Mammary epithelial cell (primary cell): ENCODE measurements at regions not wholly inside any gene's neighbourhood (a gene's known extent, or its start where the extent isn't known, plus 50 kb on each side); places are given as distances from the start of the nearest gene placed in this dataset.

Experiments used
- EZH2 ChIP-seq: IDR thresholded peaks from 2 replicates; pipeline ENCODE4 v1.6.1; 2012; ENCODE audit warnings: low read length, inconsistent platforms, borderline replicate concordance
- TF ChIP-seq, protein P1 (sequence below), 2 donors: IDR thresholded peaks in 1 of 2; conservative IDR thresholded peaks in 1 of 2; 2 replicates each; pipeline ENCODE4 v1.5.1; 2011 to 2012; ENCODE audit warnings: inconsistent platforms in 2 of 2, low read length in 2 of 2, mild to moderate bottlenecking in 2 of 2, control low read depth in 1 of 2, low read depth in 1 of 2; ENCODE audit not compliant: insufficient read depth in 1 of 2; ENCODE audit errors: extremely low read depth in 1 of 2

DNA sequence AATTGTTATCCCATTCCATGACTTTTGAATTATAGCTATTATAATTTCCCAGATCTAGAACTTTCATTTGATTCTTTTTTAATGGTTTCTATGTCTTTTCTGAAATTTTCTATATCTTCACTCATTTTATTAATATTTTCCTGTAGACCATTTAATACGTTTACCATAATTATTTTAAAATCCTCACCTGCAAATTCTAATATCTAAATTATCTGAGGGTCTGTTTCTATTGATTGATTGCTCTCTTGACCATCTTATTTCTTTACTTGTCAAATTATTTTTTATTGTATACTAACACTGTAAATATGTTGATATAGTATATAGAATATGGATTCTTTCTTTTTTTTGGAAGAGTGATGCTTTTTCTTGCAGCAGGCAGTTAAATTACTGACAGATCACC, 229.3 kb upstream of the CTBP2 start:
- TF ChIP-seq, protein P1, sequence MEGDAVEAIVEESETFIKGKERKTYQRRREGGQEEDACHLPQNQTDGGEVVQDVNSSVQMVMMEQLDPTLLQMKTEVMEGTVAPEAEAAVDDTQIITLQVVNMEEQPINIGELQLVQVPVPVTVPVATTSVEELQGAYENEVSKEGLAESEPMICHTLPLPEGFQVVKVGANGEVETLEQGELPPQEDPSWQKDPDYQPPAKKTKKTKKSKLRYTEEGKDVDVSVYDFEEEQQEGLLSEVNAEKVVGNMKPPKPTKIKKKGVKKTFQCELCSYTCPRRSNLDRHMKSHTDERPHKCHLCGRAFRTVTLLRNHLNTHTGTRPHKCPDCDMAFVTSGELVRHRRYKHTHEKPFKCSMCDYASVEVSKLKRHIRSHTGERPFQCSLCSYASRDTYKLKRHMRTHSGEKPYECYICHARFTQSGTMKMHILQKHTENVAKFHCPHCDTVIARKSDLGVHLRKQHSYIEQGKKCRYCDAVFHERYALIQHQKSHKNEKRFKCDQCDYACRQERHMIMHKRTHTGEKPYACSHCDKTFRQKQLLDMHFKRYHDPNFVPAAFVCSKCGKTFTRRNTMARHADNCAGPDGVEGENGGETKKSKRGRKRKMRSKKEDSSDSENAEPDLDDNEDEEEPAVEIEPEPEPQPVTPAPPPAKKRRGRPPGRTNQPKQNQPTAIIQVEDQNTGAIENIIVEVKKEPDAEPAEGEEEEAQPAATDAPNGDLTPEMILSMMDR (conservative IDR thresholded peaks at IDR 0.05 in 1 of 2, IDR thresholded peaks at IDR 0.05 in 1 of 2; ENCODE audit: extremely low read depth in 1 of 2, insufficient read depth in 1 of 2, low read depth in 1 of 2, low read length in 2 of 2), result no peak
- no peak for TF ChIP-seq EZH2
